Peyer's patch (tissue), 4 donors: ENCODE measurements at regions not wholly inside any gene's neighbourhood (a gene's known extent, or its start where the extent isn't known, plus 50 kb on each side); places are given as distances from the start of the nearest gene placed in this dataset.

Experiments used
- POLR2A ChIP-seq, 2 donors: fragments of 450-650 bp; IDR thresholded peaks; one replicate each; pipeline ENCODE4 v1.5.1; 2017; ENCODE audit warnings: antibody characterized with exemption in 2 of 2, mild to moderate bottlenecking in 2 of 2, moderate library complexity in 2 of 2
- TF ChIP-seq, protein P1 (sequence below), 6 experiments: fragments of 450-650 bp in 4 of 6; fragments of 200-600 bp in 2 of 6; sonication (generic) in 1 of 6; IDR thresholded peaks; one replicate each; pipeline ENCODE4 v1.5.1; 2017 to 2019; ENCODE audit warnings: antibody characterized with exemption in 6 of 6, mild to moderate bottlenecking in 3 of 6, moderate library complexity in 1 of 6

GRCh38 chr5:100667161-100667630 is 132.0 kb downstream of the FAM174A start:
- TF ChIP-seq, protein P1, sequence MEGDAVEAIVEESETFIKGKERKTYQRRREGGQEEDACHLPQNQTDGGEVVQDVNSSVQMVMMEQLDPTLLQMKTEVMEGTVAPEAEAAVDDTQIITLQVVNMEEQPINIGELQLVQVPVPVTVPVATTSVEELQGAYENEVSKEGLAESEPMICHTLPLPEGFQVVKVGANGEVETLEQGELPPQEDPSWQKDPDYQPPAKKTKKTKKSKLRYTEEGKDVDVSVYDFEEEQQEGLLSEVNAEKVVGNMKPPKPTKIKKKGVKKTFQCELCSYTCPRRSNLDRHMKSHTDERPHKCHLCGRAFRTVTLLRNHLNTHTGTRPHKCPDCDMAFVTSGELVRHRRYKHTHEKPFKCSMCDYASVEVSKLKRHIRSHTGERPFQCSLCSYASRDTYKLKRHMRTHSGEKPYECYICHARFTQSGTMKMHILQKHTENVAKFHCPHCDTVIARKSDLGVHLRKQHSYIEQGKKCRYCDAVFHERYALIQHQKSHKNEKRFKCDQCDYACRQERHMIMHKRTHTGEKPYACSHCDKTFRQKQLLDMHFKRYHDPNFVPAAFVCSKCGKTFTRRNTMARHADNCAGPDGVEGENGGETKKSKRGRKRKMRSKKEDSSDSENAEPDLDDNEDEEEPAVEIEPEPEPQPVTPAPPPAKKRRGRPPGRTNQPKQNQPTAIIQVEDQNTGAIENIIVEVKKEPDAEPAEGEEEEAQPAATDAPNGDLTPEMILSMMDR (IDR thresholded peaks at IDR 0.05), result no peak
- TF ChIP-seq POLR2A (IDR thresholded peaks at IDR 0.05), result no peak
